ENCODE measurements at regions not wholly inside any gene's neighbourhood (a gene's known extent, or its start where the extent isn't known, plus 50 kb on each side); places are given as distances from the start of the nearest gene placed in this dataset.

DNA sequence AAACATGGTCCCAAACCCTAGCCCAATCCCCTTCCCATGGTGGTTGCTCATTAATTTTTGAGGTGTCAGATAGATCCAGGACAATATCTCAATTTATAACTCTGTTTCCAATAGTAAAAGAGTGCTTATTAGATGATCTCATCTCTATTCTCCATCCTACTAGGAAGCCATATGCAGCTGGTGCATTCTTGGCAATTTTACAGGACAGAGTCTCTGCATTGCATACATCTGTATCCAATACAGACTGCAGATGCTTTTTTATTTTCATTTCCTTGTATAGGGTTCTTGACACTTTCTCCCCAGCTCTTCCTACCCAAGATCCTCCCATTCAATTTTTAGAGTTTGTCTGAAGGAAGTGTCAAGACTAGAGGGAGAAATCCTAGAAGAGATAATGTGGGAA lies 194.8 kb upstream of the DPH6 start:
- no peak for TF ChIP-seq CTCF (conservative IDR thresholded peaks at IDR 0.05 in 1 of 2, IDR thresholded peaks at IDR 0.05 in 1 of 2; ENCODE audit: low read depth in 1 of 2, low read length in 2 of 2)
- no peak for TF ChIP-seq EZH2 (IDR thresholded peaks at IDR 0.05; ENCODE audit: low read length, missing control alignments)
